ENCODE measurements at regions not wholly inside any gene's neighbourhood (a gene's known extent, or its start where the extent isn't known, plus 50 kb on each side); places are given as distances from the start of the nearest gene placed in this dataset.

- ATAC-seq: no peak
- no peak for TF ChIP-seq TCF4 (CRISPR knock-in tag; IDR thresholded peaks at IDR 0.05; ENCODE audit: borderline replicate concordance)
Observed at GRCh38 chr10:118397391-118397790, 55.3 kb upstream of the FAM204A start.

GRCh38 chr10:118395947-118396346 lies 53.8 kb upstream of the FAM204A start:
- TF ChIP-seq CSDC2 (CRISPR knock-in tag; IDR thresholded peaks at IDR 0.05) (no peak), ZC3H10 (CRISPR knock-in tag; IDR thresholded peaks at IDR 0.05) (no peak), CSRNP3 (CRISPR knock-in tag; IDR thresholded peaks at IDR 0.05) (no peak), TCF4 (CRISPR knock-in tag; IDR thresholded peaks at IDR 0.05; ENCODE audit: borderline replicate concordance) (no peak), ARNTL (CRISPR knock-in tag; IDR thresholded peaks at IDR 0.05; ENCODE audit: borderline replicate concordance, low read depth) (no peak), ZNF565 (CRISPR knock-in tag; conservative IDR thresholded peaks at IDR 0.05; ENCODE audit: low read depth) (no peak), ISL1 (CRISPR knock-in tag; IDR thresholded peaks at IDR 0.05) (no peak), ZFP3 (CRISPR knock-in tag; IDR thresholded peaks at IDR 0.05) (no peak), GLIS3 (CRISPR knock-in tag; IDR thresholded peaks at IDR 0.05) (no peak), POU6F1 (CRISPR knock-in tag; IDR thresholded peaks at IDR 0.05; ENCODE audit: borderline replicate concordance, low read depth) (no peak), SNAI2 (CRISPR knock-in tag; IDR thresholded peaks at IDR 0.05) (no peak), PATZ1 (CRISPR knock-in tag; IDR thresholded peaks at IDR 0.05; ENCODE audit: borderline replicate concordance) (no peak), ZNF8 (CRISPR knock-in tag; IDR thresholded peaks at IDR 0.05) (no peak), PPARA (CRISPR knock-in tag; IDR thresholded peaks at IDR 0.05; ENCODE audit: borderline replicate concordance) (no peak), CREB5 (CRISPR knock-in tag; IDR thresholded peaks at IDR 0.05; ENCODE audit: low read depth) (no peak), ESRRG (CRISPR knock-in tag; IDR thresholded peaks at IDR 0.05) (no peak), ZNF70 (CRISPR knock-in tag; IDR thresholded peaks at IDR 0.05) (no peak)
- ATAC-seq: no peak

- TF ChIP-seq ESRRG (CRISPR knock-in tag; IDR thresholded peaks at IDR 0.05) (no peak), ARNTL (CRISPR knock-in tag; IDR thresholded peaks at IDR 0.05; ENCODE audit: borderline replicate concordance, low read depth) (no peak), ZNF565 (CRISPR knock-in tag; conservative IDR thresholded peaks at IDR 0.05; ENCODE audit: low read depth) (no peak), TOX (CRISPR knock-in tag; IDR thresholded peaks at IDR 0.05; ENCODE audit: borderline replicate concordance) (no peak), ZFP30 (CRISPR knock-in tag; IDR thresholded peaks at IDR 0.05) (no peak), GLIS3 (CRISPR knock-in tag; IDR thresholded peaks at IDR 0.05) (no peak), ZNF70 (CRISPR knock-in tag; IDR thresholded peaks at IDR 0.05) (no peak), ZC3H10 (CRISPR knock-in tag; IDR thresholded peaks at IDR 0.05) (no peak), ZFP3 (CRISPR knock-in tag; IDR thresholded peaks at IDR 0.05) (no peak), PPARA (CRISPR knock-in tag; IDR thresholded peaks at IDR 0.05; ENCODE audit: borderline replicate concordance) (no peak), POU6F1 (CRISPR knock-in tag; IDR thresholded peaks at IDR 0.05; ENCODE audit: borderline replicate concordance, low read depth) (no peak), CSRNP3 (CRISPR knock-in tag; IDR thresholded peaks at IDR 0.05) (no peak), RARB (CRISPR knock-in tag; IDR thresholded peaks at IDR 0.05) (no peak), TSHZ2 (CRISPR knock-in tag; IDR thresholded peaks at IDR 0.05) (no peak), ISL1 (CRISPR knock-in tag; IDR thresholded peaks at IDR 0.05) (no peak), CSDC2 (CRISPR knock-in tag; IDR thresholded peaks at IDR 0.05) (no peak), TCF4 (CRISPR knock-in tag; IDR thresholded peaks at IDR 0.05; ENCODE audit: borderline replicate concordance) (no peak), ZNF8 (CRISPR knock-in tag; IDR thresholded peaks at IDR 0.05) (no peak)
- ATAC-seq: no peak
Observed at GRCh38 chr10:118394301-118395200, 52.4 kb upstream of the FAM204A start.

Data from SK-N-SH treated with all-trans-retinoic acid at 6 μM for 48 hours (cell line).